WTC11 (cell line): ENCODE measurements at regions not wholly inside any gene's neighbourhood (a gene's known extent, or its start where the extent isn't known, plus 50 kb on each side); places are given as distances from the start of the nearest gene placed in this dataset.

Experiments used
- ATAC-seq: fragments of 200-7000 bp; cut with Tn5 transposase; 2 replicates; pipeline ENCODE4 v1.10.0; 2021; ENCODE audit warnings: mild to moderate bottlenecking, moderate library complexity
- CTCF ChIA-PET: fragments of 300-600 bp; sonication (Branson Sonifier 250); formaldehyde crosslinking; loops from one replicate; lab custom pipeline; 2021; ENCODE audit warnings: antibody characterized with exemption; lab: Charles Lee
- POLR2A ChIA-PET: fragments of 350-600 bp; sonication (Branson Sonifier 250); formaldehyde crosslinking; loops from one replicate; lab custom pipeline; 2021; ENCODE audit warnings: antibody characterized with exemption; lab: Charles Lee
- DNase-seq: peaks from one replicate; pipeline ENCODE4 v3.0.0; 2021; ENCODE audit warnings: low spot score
- H3K27ac Mint-ChIP-seq: 2 replicates; pipeline ENCODE4 v1.8.0; 2021; ENCODE audit warnings: mixed read lengths
- H3K27me3 Mint-ChIP-seq: 2 replicates; pipeline ENCODE4 v1.8.0; 2021; ENCODE audit warnings: low read depth, mild to moderate bottlenecking, moderate library complexity, mixed read lengths
- H3K36me3 Mint-ChIP-seq: 2 replicates; pipeline ENCODE4 v1.8.0; 2021; ENCODE audit warnings: mixed read lengths
- H3K4me1 Mint-ChIP-seq: 2 replicates; pipeline ENCODE4 v1.8.0; 2022; ENCODE audit warnings: mixed read lengths
- H3K4me3 Mint-ChIP-seq: 2 replicates; pipeline ENCODE4 v1.8.0; 2021; ENCODE audit warnings: mild to moderate bottlenecking, moderate library complexity, mixed read lengths
- H3K9me3 Mint-ChIP-seq: 2 replicates; pipeline ENCODE4 v1.8.0; 2021; ENCODE audit warnings: mixed read lengths
- CBFB ChIP-seq: sonication (generic); formaldehyde crosslinking; IDR thresholded peaks from 2 replicates; pipeline ENCODE4 v1.8.1; 2022; ENCODE audit warnings: mild to moderate bottlenecking, low read depth, missing genetic modification reagents
- ELF4 ChIP-seq: sonication (generic); formaldehyde crosslinking; IDR thresholded peaks from 2 replicates; pipeline ENCODE4 v1.8.1; 2022; ENCODE audit warnings: low read depth, mild to moderate bottlenecking, moderate library complexity, missing genetic modification reagents
- ETV6 ChIP-seq: sonication (generic); formaldehyde crosslinking; IDR thresholded peaks from 2 replicates; pipeline ENCODE4 v1.8.1; 2022; ENCODE audit warnings: mild to moderate bottlenecking, missing genetic modification reagents
- GRHL2 ChIP-seq: fragments of 250-450 bp; sonication (Bioruptor Pico); IDR thresholded peaks from 2 replicates; pipeline ENCODE4 v1.8.0; 2022; ENCODE audit warnings: mild to moderate bottlenecking, moderate library complexity; ENCODE audit not compliant: insufficient replicate concordance, severe bottlenecking
- KAT7 ChIP-seq: sonication (generic); formaldehyde crosslinking; IDR thresholded peaks from 2 replicates; pipeline ENCODE4 v1.8.1; 2023; ENCODE audit warnings: missing genetic modification reagents, mild to moderate bottlenecking, borderline replicate concordance
- NFATC4 ChIP-seq: fragments of 250-450 bp; sonication (Bioruptor Pico); IDR thresholded peaks from 2 replicates; pipeline ENCODE4 v1.9.0; 2021; ENCODE audit warnings: mild to moderate bottlenecking
- SMAD3 ChIP-seq: sonication (generic); formaldehyde crosslinking; IDR thresholded peaks from 2 replicates; pipeline ENCODE4 v1.8.0; 2022; ENCODE audit warnings: missing genetic modification reagents, mild to moderate bottlenecking, borderline replicate concordance
- ZNF138 ChIP-seq: sonication (generic); formaldehyde crosslinking; conservative IDR thresholded peaks from 2 replicates; pipeline ENCODE4 v1.8.1; 2022; ENCODE audit warnings: mild to moderate bottlenecking, moderate library complexity, missing genetic modification reagents
- ZNF232 ChIP-seq: sonication (generic); formaldehyde crosslinking; IDR thresholded peaks from 2 replicates; pipeline ENCODE4 v1.8.0; 2022; ENCODE audit warnings: mild to moderate bottlenecking, missing genetic modification reagents
- ZNF263 ChIP-seq: sonication (generic); formaldehyde crosslinking; IDR thresholded peaks from 2 replicates; pipeline ENCODE4 v1.8.1; 2022; ENCODE audit warnings: low read depth, mild to moderate bottlenecking, moderate library complexity, missing genetic modification reagents
- ZNF317 ChIP-seq: sonication (generic); formaldehyde crosslinking; IDR thresholded peaks from 2 replicates; pipeline ENCODE4 v1.8.1; 2023; ENCODE audit warnings: low read depth, mild to moderate bottlenecking, moderate library complexity, missing genetic modification reagents, borderline replicate concordance
- ZNF423 ChIP-seq: fragments of 250-450 bp; sonication (Bioruptor Pico); IDR thresholded peaks from 2 replicates; pipeline ENCODE4 v2.1.2; 2022; ENCODE audit warnings: mild to moderate bottlenecking, moderate library complexity
- TF ChIP-seq, protein P1 (sequence below): fragments of 250-450 bp; sonication (Bioruptor Pico); IDR thresholded peaks from 2 replicates; pipeline ENCODE4 v1.9.0; 2021; ENCODE audit warnings: mild to moderate bottlenecking
- TF ChIP-seq, protein P2 (sequence below): sonication (generic); formaldehyde crosslinking; conservative IDR thresholded peaks from 2 replicates; pipeline ENCODE4 v1.8.1; 2022; ENCODE audit warnings: mild to moderate bottlenecking, missing genetic modification reagents
- TF ChIP-seq, protein P3 (sequence below): sonication (generic); formaldehyde crosslinking; IDR thresholded peaks from 2 replicates; pipeline ENCODE4 v1.8.1; 2022; ENCODE audit warnings: mild to moderate bottlenecking, missing genetic modification reagents, moderate library complexity, borderline replicate concordance
- TF ChIP-seq, protein P4 (sequence below): sonication (generic); formaldehyde crosslinking; IDR thresholded peaks from 2 replicates; pipeline ENCODE4 v1.8.1; 2022; ENCODE audit warnings: missing genetic modification reagents, borderline replicate concordance
- TF ChIP-seq, protein P5 (sequence below): sonication (generic); formaldehyde crosslinking; IDR thresholded peaks from 2 replicates; pipeline ENCODE4 v1.8.0; 2022; ENCODE audit warnings: mild to moderate bottlenecking, missing genetic modification reagents
- TF ChIP-seq, protein P6 (sequence below): sonication (generic); formaldehyde crosslinking; IDR thresholded peaks from 2 replicates; pipeline ENCODE4 v1.8.0; 2022; ENCODE audit warnings: mild to moderate bottlenecking, missing genetic modification reagents
- TF ChIP-seq, protein P7 (sequence below): sonication (generic); formaldehyde crosslinking; IDR thresholded peaks from 2 replicates; pipeline ENCODE4 v1.8.1; 2023; ENCODE audit warnings: mild to moderate bottlenecking, missing genetic modification reagents
- TF ChIP-seq, protein P8 (sequence below): sonication (generic); formaldehyde crosslinking; IDR thresholded peaks from 2 replicates; pipeline ENCODE4 v1.8.1; 2023; ENCODE audit warnings: mild to moderate bottlenecking, missing genetic modification reagents, moderate library complexity

DNA sequence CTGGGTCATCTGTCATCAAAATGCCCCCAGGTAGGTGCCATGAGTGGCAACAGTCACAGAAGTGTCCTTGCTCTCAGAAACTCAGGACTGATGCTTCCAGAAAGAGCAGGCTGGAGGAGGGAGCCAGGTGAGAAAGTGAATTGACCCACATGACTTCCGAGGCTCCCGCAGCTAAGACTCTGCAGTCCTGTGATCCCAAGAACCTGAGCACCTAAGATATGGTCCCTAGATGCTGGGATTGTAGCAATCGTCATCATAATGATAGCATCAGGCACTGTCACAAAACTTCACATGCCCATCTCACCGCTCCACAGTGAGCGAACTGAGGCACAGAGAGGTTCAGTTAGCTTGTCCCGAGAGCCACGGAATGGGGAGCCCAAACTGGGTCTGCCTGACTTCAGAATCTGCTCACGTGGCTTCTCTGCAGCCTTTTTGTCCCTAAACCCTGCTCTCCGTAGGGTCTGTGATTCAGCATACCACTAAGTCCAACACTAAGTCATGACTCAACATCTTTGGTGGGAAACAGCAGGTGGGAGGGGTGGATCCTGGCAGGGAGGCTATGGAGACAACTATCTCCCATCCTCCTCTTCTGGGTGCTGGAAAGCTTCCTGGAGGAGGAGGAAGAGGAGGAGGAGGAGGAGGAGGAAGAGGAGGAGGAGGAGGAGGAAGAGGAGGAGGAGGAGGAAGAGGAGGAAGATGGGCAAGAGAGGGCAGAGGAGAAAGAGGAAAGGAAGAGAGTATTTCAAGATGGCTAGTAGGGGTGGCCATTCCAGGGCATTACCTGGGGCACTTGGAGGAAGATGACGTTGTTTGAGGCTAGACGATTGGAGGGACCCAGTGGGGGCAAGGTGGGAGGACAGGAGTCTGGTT is 55.5 kb upstream of the DLX4 start:
- DNase-seq = no peak
- CTCF ChIA-PET = interaction anchor here (0.7 to 7.4 kb wide), 4 partner anchors 39 to 83 kb away, joined by 3 to 79 read pairs (median 4); partner anchors contain the start of gene DLX3

DNA sequence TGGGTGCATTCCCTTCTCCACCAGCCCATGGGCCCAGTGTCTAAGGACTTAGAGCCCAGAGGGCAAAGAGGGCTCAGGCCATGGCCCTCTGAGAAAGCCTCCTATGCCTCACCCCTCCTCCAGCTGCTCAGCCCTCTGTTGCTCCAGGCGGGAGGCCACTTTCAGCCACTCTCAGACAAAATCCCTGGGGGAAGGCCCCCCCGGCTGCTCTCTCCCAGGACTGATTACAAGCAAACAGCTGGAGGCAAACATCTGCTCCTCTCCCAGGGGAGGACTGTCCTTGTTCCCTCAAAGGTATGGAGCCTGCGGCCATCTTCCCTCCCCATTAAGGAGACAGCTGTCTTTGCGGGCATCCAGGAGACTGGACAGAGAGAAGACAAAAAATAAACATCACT is 54.9 kb upstream of the DLX4 start:
- H3K4me1 Mint-ChIP-seq = peaks cover 32% of the 10 kb centered on the region
- no peaks in the 10 kb centered on the region for H3K9me3 Mint-ChIP-seq
- ATAC-seq (no peak), DNase-seq (no peak)
- H3K4me3 Mint-ChIP-seq = no peak overlapping the region
- no peak overlapping the region for H3K27ac Mint-ChIP-seq
- ChIA-PET POLR2A (no interaction called here), CTCF (interaction anchor here (1.2 kb wide), 1 partner anchor 83 kb away, joined by 5 read pairs; no protein-coding TSS in a partner anchor)
- no peaks in the 10 kb centered on the region for H3K36me3 Mint-ChIP-seq
- H3K27me3 Mint-ChIP-seq = peaks cover 69% of the 10 kb centered on the region
- TF ChIP-seq NFATC4 (CRISPR knock-in tag) = no peak
- no peak for TF ChIP-seq ETV6
- no peak for TF ChIP-seq ZNF423
- TF ChIP-seq GRHL2 (CRISPR knock-in tag) = no peak
- TF ChIP-seq, protein P1, sequence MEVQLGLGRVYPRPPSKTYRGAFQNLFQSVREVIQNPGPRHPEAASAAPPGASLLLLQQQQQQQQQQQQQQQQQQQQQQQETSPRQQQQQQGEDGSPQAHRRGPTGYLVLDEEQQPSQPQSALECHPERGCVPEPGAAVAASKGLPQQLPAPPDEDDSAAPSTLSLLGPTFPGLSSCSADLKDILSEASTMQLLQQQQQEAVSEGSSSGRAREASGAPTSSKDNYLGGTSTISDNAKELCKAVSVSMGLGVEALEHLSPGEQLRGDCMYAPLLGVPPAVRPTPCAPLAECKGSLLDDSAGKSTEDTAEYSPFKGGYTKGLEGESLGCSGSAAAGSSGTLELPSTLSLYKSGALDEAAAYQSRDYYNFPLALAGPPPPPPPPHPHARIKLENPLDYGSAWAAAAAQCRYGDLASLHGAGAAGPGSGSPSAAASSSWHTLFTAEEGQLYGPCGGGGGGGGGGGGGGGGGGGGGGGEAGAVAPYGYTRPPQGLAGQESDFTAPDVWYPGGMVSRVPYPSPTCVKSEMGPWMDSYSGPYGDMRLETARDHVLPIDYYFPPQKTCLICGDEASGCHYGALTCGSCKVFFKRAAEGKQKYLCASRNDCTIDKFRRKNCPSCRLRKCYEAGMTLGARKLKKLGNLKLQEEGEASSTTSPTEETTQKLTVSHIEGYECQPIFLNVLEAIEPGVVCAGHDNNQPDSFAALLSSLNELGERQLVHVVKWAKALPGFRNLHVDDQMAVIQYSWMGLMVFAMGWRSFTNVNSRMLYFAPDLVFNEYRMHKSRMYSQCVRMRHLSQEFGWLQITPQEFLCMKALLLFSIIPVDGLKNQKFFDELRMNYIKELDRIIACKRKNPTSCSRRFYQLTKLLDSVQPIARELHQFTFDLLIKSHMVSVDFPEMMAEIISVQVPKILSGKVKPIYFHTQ (CRISPR knock-in tag) = no peak
- TF ChIP-seq, protein P2, sequence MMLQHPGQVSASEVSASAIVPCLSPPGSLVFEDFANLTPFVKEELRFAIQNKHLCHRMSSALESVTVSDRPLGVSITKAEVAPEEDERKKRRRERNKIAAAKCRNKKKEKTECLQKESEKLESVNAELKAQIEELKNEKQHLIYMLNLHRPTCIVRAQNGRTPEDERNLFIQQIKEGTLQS = no peak
- TF ChIP-seq, protein P3, sequence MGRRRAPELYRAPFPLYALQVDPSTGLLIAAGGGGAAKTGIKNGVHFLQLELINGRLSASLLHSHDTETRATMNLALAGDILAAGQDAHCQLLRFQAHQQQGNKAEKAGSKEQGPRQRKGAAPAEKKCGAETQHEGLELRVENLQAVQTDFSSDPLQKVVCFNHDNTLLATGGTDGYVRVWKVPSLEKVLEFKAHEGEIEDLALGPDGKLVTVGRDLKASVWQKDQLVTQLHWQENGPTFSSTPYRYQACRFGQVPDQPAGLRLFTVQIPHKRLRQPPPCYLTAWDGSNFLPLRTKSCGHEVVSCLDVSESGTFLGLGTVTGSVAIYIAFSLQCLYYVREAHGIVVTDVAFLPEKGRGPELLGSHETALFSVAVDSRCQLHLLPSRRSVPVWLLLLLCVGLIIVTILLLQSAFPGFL (CRISPR knock-in tag) = no peak
- no peak for TF ChIP-seq ELF4
- TF ChIP-seq, protein P4, sequence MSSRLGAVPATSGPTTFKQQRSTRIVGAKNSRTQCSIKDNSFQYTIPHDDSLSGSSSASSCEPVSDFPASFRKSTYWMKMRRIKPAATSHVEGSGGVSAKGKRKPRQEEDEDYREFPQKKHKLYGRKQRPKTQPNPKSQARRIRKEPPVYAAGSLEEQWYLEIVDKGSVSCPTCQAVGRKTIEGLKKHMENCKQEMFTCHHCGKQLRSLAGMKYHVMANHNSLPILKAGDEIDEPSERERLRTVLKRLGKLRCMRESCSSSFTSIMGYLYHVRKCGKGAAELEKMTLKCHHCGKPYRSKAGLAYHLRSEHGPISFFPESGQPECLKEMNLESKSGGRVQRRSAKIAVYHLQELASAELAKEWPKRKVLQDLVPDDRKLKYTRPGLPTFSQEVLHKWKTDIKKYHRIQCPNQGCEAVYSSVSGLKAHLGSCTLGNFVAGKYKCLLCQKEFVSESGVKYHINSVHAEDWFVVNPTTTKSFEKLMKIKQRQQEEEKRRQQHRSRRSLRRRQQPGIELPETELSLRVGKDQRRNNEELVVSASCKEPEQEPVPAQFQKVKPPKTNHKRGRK (CRISPR knock-in tag) = no peak
- no peak for TF ChIP-seq CBFB (CRISPR knock-in tag)
- no peak for TF ChIP-seq ZNF232 (CRISPR knock-in tag)
- TF ChIP-seq SMAD3 = no peak
- no peak for TF ChIP-seq ZNF317 (CRISPR knock-in tag)
- TF ChIP-seq, protein P5, sequence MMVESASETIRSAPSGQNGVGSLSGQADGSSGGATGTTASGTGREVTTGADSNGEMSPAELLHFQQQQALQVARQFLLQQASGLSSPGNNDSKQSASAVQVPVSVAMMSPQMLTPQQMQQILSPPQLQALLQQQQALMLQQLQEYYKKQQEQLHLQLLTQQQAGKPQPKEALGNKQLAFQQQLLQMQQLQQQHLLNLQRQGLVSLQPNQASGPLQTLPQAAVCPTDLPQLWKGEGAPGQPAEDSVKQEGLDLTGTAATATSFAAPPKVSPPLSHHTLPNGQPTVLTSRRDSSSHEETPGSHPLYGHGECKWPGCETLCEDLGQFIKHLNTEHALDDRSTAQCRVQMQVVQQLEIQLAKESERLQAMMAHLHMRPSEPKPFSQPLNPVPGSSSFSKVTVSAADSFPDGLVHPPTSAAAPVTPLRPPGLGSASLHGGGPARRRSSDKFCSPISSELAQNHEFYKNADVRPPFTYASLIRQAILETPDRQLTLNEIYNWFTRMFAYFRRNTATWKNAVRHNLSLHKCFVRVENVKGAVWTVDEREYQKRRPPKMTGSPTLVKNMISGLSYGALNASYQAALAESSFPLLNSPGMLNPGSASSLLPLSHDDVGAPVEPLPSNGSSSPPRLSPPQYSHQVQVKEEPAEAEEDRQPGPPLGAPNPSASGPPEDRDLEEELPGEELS (CRISPR knock-in tag) = no peak
- no peak for TF ChIP-seq ZNF138 (CRISPR knock-in tag)
- no peak for TF ChIP-seq KAT7
- TF ChIP-seq, protein P6, sequence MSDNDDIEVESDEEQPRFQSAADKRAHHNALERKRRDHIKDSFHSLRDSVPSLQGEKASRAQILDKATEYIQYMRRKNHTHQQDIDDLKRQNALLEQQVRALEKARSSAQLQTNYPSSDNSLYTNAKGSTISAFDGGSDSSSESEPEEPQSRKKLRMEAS (CRISPR knock-in tag) = no peak
- TF ChIP-seq, protein P7, sequence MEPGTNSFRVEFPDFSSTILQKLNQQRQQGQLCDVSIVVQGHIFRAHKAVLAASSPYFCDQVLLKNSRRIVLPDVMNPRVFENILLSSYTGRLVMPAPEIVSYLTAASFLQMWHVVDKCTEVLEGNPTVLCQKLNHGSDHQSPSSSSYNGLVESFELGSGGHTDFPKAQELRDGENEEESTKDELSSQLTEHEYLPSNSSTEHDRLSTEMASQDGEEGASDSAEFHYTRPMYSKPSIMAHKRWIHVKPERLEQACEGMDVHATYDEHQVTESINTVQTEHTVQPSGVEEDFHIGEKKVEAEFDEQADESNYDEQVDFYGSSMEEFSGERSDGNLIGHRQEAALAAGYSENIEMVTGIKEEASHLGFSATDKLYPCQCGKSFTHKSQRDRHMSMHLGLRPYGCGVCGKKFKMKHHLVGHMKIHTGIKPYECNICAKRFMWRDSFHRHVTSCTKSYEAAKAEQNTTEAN (CRISPR knock-in tag) = no peak

More for the DNA sequence above, 55.5 kb upstream of the DLX4 start:
- H3K27ac Mint-ChIP-seq = no peak overlapping the region
- peaks cover 75% of the 10 kb centered on the region for H3K27me3 Mint-ChIP-seq
- no peak for ATAC-seq
- POLR2A ChIA-PET = no interaction called here
- H3K9me3 Mint-ChIP-seq = no peaks in the 10 kb centered on the region
- TF ChIP-seq, protein P8, sequence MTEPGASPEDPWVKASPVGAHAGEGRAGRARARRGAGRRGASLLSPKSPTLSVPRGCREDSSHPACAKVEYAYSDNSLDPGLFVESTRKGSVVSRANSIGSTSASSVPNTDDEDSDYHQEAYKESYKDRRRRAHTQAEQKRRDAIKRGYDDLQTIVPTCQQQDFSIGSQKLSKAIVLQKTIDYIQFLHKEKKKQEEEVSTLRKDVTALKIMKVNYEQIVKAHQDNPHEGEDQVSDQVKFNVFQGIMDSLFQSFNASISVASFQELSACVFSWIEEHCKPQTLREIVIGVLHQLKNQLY = no peak
- TF ChIP-seq ZNF263 (CRISPR knock-in tag) = 0 out of 2 replicates have a peak, but pooled peaks have one; percentile 50
- peaks cover 36% of the 10 kb centered on the region for H3K4me1 Mint-ChIP-seq
- no peaks in the 10 kb centered on the region for H3K36me3 Mint-ChIP-seq
- no peak overlapping the region for H3K4me3 Mint-ChIP-seq
